ENCODE measurements at regions not wholly inside any gene's neighbourhood (a gene's known extent, or its start where the extent isn't known, plus 50 kb on each side); places are given as distances from the start of the nearest gene placed in this dataset.
"Not testable (repeated sequence)": the region's sequence is repeated elsewhere in the genome, so short reads cannot be mapped to it uniquely, and the experiment has no call there.

GRCh38 chr5:12100542-12100941, 196.3 kb upstream of the CTNND2 start:
- DNase-seq (ENCODE audit: low read depth): no peak
- TF ChIP-seq, protein P1, sequence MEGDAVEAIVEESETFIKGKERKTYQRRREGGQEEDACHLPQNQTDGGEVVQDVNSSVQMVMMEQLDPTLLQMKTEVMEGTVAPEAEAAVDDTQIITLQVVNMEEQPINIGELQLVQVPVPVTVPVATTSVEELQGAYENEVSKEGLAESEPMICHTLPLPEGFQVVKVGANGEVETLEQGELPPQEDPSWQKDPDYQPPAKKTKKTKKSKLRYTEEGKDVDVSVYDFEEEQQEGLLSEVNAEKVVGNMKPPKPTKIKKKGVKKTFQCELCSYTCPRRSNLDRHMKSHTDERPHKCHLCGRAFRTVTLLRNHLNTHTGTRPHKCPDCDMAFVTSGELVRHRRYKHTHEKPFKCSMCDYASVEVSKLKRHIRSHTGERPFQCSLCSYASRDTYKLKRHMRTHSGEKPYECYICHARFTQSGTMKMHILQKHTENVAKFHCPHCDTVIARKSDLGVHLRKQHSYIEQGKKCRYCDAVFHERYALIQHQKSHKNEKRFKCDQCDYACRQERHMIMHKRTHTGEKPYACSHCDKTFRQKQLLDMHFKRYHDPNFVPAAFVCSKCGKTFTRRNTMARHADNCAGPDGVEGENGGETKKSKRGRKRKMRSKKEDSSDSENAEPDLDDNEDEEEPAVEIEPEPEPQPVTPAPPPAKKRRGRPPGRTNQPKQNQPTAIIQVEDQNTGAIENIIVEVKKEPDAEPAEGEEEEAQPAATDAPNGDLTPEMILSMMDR (IDR thresholded peaks at IDR 0.05; ENCODE audit: insufficient read depth, low read depth, low read length): no peak
- no peak overlapping the region for H3K4me3 ChIP-seq (ENCODE audit: low read depth, low read length)

- TF ChIP-seq, protein P1 (IDR thresholded peaks at IDR 0.05; ENCODE audit: insufficient read depth, low read depth, low read length): no peak
- no peak overlapping the region for H3K4me3 ChIP-seq (ENCODE audit: low read depth, low read length)
- no peak for DNase-seq (ENCODE audit: low read depth)
These were observed 195.1 kb upstream of the CTNND2 start for GRCh38 chr5:12099296-12099695.

DNA sequence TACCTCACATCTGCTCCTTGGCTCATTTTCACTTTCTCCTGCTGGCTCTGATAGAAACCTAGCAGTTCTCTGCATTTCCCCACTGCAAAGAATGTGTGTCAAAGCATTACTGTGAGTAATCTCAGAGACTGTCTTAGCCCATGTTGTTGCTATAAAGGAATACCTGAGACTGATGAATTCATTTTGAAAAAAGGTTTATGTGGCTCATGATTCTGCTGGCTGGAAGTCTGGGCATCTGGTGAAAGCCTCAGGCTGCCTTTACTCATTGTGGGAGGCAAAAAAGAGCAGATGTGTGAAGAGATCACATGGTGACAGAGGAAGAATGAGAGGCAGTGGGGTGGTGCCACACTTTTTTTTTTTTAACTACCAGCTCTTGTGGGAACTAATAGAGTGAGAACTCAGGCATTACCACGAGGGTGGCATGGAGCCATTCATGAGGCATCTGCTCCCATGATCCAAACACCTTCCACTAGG, 191.6 kb upstream of the CTNND2 start:
- no peak overlapping the region for H3K4me3 ChIP-seq (ENCODE audit: low read depth, low read length)
- TF ChIP-seq, protein P1 (IDR thresholded peaks at IDR 0.05; ENCODE audit: insufficient read depth, low read depth, low read length): no peak
- no peak for DNase-seq (ENCODE audit: low read depth)

- TF ChIP-seq, protein P1 (IDR thresholded peaks at IDR 0.05; ENCODE audit: insufficient read depth, low read depth, low read length): no peak
- no peak for DNase-seq (ENCODE audit: low read depth)
- H3K4me3 ChIP-seq (ENCODE audit: low read depth, low read length): no peak overlapping the region
These were observed 189.3 kb upstream of the CTNND2 start for GRCh38 chr5:12093586-12093985.

- TF ChIP-seq, protein P1 (IDR thresholded peaks at IDR 0.05; ENCODE audit: insufficient read depth, low read depth, low read length): no peak
- no peak for DNase-seq (ENCODE audit: low read depth)
- no peak overlapping the region for H3K4me3 ChIP-seq (ENCODE audit: low read depth, low read length)
These were observed 176.5 kb upstream of the CTNND2 start for GRCh38 chr5:12080761-12081160.

GRCh38 chr5:12078286-12078685, 174.0 kb upstream of the CTNND2 start:
- not testable (repeated sequence) for DNase-seq (ENCODE audit: low read depth); H3K4me3 ChIP-seq (ENCODE audit: low read depth, low read length)

DNA sequence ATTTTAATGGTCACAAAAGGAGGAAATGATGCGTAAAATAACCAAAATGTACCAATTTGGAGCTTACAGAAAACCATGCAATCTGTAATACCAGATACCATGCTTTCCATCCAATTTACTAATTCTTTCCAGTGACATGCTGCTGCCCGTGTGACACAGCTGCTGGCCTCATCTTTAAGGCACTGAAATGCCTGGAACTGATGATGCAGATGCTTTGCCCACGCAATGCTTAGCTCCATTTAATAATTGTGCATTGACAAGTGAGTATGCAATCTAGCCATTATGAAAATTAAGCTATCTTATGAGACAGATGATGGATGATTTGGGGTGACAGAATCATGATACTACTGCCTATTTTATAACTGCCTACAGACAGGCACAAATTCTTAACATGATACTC, 169.2 kb upstream of the CTNND2 start:
- no peak overlapping the region for H3K4me3 ChIP-seq (ENCODE audit: low read depth, low read length)
- no peak for DNase-seq (ENCODE audit: low read depth)
- TF ChIP-seq, protein P1 (IDR thresholded peaks at IDR 0.05; ENCODE audit: insufficient read depth, low read depth, low read length): no peak

All from fibroblast of villous mesenchyme (primary cell).